Endometrium (tissue), 2 donors: ENCODE measurements at regions not wholly inside any gene's neighbourhood (a gene's known extent, or its start where the extent isn't known, plus 50 kb on each side); places are given as distances from the start of the nearest gene placed in this dataset.

Experiments used
- FAIRE-seq: peaks from 2 replicates; lab custom pipeline; 2012; peaks lifted over from hg19 to GRCh38; lab: Jason Lieb, UNC
- donor health status: control.
- donor health status: control.

DNA sequence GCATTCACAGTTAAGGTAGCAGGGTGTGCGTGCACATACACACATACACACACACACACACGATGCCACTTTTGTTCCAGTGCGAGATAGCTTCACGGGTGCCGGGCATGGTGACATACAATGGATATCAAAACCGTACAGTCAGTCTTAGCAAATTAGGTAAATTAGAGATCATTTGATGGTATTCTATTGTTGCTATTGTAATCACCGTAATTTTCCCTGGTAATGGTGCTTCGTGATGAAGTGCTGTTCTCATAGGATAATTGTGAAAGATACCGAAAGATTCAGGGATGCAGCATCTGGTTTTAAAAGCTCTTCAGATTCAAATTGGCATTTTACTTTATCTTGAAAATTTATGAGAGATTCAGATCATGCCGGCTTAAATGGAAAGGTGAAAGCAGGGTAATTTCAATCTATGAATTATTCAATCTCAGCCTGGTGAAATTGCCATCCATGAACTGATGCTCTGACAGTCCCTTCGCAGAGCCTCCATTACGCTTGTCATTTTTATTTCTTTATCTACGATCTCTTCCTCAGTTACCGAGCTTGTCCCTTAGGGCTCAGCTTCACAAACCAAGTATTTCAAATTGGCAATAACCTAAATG, 71.3 kb upstream of the SOX4 start:
- no peak for FAIRE-seq

DNA sequence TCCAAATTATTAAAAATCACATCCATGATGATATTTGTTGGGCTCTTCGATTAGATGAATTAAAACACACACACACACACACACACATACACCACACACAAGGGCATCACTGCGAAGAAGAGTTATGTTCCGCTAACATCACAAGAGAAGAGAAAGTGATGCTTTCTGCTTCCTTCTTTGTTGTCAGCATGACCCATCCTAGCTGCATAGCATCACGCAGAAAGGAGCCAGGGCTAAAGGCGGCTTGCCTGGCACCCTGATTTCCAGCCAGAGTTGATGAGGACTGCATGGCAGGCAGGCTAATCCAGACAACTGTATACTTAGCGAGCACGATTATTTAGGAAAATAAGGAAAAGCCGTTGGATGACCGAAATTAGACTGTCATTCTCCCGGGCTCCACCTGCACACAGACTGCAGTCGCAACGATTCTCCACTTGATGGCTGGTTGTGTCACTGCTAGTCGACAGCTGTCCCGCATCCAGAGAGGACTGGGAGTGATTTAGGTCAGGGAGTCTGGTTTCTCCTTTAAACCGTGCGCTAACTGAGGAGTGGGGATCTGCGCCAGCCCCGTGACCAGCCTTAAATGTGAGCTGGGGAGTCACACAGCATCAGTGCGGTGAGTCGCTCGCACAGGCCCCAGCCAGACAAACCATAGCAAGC, 70.6 kb upstream of the SOX4 start:
- no peak for FAIRE-seq

DNA sequence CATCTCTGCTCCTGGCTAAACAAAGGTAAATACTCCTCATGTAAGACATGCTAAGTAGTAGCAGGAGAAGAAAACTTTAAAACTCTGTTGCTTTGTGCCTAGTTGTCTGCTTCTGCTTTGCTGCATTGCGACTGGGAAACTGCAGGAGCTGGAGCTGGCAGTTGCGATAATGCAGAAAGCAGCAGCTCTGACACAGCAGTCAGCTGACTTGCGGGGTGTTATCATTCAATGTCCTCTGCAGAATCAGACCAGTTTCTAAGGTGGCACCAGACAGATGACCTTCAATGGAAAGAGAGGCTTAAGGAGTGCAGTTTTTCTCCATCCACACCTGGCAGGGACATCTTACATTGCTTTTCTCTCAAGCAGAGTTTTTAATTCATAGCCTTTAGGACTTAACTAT, 69.9 kb upstream of the SOX4 start:
- no peak for FAIRE-seq

DNA sequence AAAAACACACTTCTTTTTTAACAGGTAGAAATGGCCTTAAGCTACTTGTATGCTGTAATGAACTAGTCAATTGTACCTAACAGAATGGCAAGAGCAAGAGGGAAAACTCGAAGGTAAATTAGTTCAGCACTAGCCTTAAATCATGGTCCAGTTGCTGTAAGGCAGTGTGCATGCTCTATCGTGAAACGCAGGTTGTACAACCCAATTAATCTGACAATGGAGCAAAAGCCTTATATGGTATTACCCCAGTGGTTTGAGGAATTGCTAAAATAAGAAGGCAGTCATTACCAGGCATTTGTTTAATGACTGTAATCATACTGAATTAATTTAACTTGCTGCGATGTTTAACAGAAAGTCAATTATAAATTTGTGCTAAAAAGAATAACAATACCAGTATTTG, 69.3 kb upstream of the SOX4 start:
- FAIRE-seq = no peak

- no peak for FAIRE-seq
These were observed 66.6 kb upstream of the SOX4 start for GRCh38 chr6:21526974-21527373.

DNA sequence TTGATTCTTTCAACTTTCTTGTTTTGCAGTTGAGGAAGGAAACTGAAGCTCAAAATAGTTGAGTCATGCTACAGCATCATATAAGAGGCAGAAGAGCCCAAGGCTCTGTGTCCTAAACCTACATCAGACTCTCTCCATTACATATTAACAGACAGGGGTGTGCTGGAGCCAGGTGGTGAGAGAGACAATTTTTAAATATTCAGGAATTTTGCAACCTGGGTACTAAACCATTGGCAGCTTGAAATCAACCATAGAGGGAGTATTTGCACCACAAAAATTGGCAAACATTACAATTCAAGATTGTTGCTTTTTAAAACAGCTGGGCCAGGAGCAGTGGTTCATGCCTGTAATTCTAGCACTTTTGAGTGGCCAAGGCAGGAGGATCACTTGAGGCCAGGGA, 65.8 kb upstream of the SOX4 start:
- FAIRE-seq = no peak

- no peak for FAIRE-seq
These were observed 64.1 kb upstream of the SOX4 start for GRCh38 chr6:21529431-21529830.

GRCh38 chr6:21531393-21531792, 62.2 kb upstream of the SOX4 start:
- no peak for FAIRE-seq

GRCh38 chr6:21533678-21534077, 59.9 kb upstream of the SOX4 start:
- FAIRE-seq = no peak

DNA sequence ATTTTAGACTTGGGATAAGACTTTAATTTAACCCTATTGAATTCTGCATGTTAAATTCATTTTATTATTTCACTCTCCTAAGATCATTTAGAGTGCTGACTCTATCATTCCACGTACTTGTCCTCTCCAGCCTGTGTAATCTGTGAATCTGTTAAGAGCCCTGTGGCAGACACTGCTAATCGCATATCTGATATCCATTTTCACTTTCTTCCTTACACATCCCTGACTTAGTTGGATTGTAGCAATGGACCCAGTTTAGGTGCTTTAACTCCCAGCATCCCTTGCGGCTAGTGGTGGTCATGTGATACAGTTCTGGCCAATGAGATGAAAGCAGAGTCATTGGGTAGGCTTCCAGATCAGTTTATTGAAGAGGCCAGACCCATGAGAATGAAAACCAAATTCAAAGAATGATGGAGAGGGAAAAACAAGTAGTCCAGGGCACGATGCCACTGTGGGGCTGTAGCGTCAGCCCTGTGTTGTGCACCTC, 57.2 kb upstream of the SOX4 start:
- no peak for FAIRE-seq

DNA sequence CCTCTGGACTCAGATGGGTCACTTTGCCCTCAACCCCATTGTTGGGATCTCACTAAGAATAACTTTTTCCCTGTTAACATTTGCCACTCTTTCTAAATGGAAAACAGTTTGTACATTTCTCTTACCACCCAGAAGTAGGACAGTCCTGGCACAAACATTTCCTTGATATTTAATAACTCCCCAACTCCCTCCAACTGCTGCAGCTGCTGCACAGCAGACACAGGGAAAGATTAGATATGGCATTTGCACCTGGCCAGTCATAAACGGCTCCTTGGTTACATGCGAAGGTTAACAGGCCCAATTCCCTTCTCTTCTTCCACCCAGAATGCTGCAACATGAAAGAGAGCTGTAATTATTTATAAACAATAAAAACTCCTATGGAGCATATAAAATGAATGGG, 55.9 kb upstream of the SOX4 start:
- FAIRE-seq = no peak

- FAIRE-seq = no peak
These were observed 55.3 kb upstream of the SOX4 start for GRCh38 chr6:21538186-21538798.

DNA sequence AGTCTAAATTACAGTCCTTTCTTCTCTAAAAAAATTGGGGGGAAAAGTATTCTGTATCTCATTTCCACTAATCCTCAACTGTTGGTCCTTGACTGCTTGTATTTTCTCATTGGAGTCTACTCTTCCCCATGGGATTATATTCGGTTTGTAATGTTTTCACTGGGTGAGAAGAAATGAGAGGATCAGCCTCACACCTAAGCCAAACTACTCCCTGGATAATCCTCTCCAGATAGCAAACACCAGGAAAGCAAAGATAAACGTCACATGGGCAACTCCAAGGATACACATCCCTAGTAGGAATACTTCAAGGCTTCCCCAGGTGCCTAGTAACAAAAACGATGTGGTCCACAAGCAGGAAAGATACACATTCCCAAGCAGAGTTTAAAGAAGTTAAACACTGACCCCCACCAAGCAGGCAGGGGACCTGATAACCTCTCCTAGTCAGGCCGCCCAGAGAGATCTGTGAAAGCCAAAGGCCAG, 53.9 kb upstream of the SOX4 start:
- no peak for FAIRE-seq
